Fibroblast of skin of left biceps (primary cell): ENCODE measurements at regions not wholly inside any gene's neighbourhood (a gene's known extent, or its start where the extent isn't known, plus 50 kb on each side); places are given as distances from the start of the nearest gene placed in this dataset.

Experiments
- DNase-seq, 2 experiments: peaks; one replicate each; pipeline ENCODE4 v3.0.0-alpha.2; 2013; ENCODE audit warnings: low read depth in 2 of 2

DNA sequence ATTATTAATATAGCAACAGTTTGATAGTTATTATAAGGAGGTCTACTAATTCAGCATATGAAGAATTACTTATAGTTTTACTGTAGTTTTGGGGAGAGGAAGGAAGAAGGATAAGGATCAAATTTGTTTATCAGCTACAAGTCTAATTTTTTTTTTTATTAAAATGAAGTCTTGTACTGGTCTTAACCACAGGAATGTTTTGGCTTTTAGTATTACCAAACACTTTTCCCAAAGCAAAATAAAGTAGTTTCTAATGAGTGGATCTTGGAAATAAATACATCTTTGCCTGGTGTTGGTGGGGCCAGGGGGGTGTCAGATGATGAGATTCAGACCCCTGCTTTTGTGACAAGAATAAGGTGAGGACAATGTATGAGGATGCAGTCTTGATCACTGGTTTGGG is 57.2 kb upstream of the ZDHHC17 start:
- DNase-seq = no peak

DNA sequence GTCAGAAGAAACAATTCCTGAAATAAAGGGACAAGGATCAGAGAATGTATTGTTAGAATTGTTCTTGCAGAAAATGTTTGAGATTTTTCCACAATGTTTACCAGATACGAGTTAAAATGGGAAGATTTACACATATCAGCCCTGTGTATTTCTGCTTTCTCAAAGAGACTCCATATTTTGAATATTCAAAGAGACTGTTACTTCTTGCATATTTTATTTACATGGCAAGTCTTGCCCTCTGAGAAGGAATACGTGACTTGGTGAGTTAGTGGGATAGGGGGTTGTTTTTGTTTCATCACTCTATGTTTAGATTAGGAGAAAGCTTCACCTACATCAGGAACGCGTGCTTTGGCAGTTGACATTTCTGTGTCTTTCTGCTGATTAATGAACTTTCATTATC is 56.1 kb upstream of the ZDHHC17 start:
- no peak for DNase-seq

DNA sequence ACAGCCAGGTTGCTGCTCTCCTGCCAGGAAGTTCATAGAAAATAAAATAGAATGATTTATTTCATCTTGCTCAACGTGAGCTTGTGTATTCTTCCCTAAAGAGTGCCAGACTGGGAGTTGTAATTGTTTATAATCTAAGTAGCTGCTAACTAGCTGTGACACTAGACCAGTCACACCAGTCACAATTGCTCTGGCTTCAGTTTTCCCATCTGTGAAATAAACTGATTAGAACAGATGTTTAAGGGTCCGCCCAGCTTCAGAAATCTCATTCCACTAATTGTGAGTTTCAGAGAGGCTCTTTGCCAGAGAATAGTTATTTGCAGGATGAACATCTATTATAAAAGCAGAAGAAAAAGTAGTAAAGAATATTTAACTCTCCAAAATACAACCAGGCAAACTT is 55.6 kb upstream of the ZDHHC17 start:
- DNase-seq = no peak

DNA sequence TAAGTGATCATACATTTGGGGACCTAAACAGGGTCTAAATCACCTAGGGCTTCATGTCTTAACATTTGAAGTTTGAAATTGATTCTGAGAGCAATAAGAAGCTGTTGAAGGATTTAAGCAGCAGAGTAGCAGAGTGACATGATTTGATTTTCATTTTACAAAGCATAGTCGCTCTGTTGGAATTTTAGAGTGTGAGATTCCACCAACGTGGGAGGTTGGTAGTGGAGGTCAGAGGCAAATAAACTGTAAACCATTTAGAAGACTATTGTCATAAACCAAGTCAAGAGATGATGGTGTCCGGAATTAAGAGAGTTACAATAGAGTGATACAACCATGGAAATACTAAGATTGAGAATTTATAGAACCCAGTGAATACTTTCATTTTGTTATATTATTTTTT is 52.7 kb upstream of the ZDHHC17 start:
- no peak for DNase-seq

DNA sequence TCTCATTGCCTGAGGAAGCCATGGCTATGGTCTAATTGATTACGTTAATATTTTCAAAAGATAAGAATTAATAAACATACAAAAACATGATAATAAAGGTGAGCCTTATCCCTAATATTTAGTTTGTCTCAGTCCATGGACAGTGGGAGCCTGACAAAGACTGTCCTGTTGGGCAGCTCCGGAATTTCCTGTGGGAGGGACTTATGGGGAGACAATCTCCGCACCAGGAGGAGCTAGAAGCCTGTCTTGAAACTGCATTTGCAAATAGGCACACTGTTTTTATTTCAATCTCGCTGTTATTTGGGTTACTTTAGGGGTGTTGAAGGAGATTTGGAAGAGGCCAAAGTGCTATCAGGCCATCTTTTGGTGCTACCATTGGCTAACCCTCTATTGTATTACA is 50.8 kb upstream of the ZDHHC17 start:
- DNase-seq = no peak

DNA sequence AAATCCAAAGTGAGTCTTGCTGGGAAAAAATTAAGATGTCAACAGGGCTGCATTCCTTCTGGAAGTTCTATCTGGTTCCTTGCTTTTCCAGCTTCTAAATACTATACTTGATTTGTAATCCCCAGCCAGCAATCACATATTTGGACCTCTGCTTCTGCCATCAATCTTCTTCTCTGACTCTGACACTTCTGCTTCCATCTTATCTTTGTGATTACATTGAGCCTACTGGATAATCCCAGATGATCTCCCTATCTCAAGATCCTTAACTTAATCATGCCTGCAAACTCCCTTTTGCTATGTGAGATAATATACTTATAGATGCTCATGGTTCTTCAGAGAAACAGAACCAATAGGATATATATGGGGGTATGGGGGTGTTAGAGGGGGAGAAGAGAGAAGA is 49.9 kb upstream of the ZDHHC17 start:
- no peak for DNase-seq
